PFSK-1 (cell line): ENCODE measurements at regions not wholly inside any gene's neighbourhood (a gene's known extent, or its start where the extent isn't known, plus 50 kb on each side); places are given as distances from the start of the nearest gene placed in this dataset.

Experiments
- FOXP2 ChIP-seq: optimal IDR thresholded peaks from 2 replicates; pipeline ENCODE3; 2011; ENCODE audit warnings: borderline replicate concordance, control low read depth, inconsistent platforms; ENCODE audit not compliant: insufficient read depth; ENCODE audit errors: extremely low read length, extremely low read depth
- POLR2AphosphoS5 ChIP-seq: IDR thresholded peaks from 2 replicates; pipeline ENCODE4 v1.6.1; 2012; ENCODE audit warnings: low read depth, mild to moderate bottlenecking, control low read depth, low read length, moderate library complexity
- SIN3A ChIP-seq: IDR thresholded peaks from 2 replicates; pipeline ENCODE4 v1.6.1; 2012; ENCODE audit warnings: mild to moderate bottlenecking, low read length, moderate library complexity, borderline replicate concordance; ENCODE audit not compliant: insufficient read depth
- TAF1 ChIP-seq: IDR thresholded peaks from 2 replicates; pipeline ENCODE4 v1.6.1; 2012; ENCODE audit warnings: low read length, control low read depth, borderline replicate concordance; ENCODE audit not compliant: insufficient read depth
- TF ChIP-seq, protein P1 (sequence below), 2 experiments: IDR thresholded peaks; 2 replicates each; pipeline versions ENCODE4 v1.6.1 to v1.8.0; 2011 to 2012; ENCODE audit warnings: low read depth in 2 of 2, low read length in 2 of 2, control low read depth in 1 of 2, inconsistent platforms in 1 of 2, mild to moderate bottlenecking in 1 of 2, moderate library complexity in 1 of 2; ENCODE audit not compliant: insufficient read depth in 1 of 2

DNA sequence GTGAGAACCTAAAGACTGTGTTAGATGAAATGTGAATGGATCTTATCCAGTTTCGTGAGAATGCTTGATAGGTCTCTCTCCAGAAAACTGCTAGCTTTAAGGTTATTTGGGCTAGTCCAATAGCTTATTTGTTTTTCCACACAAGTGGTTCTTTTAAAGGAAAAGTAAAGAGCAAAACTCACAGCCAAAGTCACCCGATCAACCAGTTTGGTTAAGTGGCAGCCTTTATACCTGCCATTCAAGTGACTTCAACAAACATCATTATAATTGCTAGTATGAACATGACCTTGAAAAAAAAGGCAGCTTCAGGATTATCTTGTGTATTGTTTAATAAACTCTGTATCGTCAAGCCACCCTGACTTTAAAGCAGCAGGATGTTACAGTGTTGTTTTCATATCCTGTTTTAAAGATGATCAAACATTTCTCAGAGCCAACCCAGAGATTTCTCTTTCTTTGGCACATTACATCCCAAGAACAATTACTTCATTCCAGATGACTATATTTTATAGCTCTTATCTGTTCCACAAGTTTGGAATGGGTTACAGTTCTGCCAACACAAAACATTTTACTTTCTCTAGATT lies 253.4 kb downstream of the EPHA7 start:
- no peak for TF ChIP-seq SIN3A
- TF ChIP-seq, protein P1, sequence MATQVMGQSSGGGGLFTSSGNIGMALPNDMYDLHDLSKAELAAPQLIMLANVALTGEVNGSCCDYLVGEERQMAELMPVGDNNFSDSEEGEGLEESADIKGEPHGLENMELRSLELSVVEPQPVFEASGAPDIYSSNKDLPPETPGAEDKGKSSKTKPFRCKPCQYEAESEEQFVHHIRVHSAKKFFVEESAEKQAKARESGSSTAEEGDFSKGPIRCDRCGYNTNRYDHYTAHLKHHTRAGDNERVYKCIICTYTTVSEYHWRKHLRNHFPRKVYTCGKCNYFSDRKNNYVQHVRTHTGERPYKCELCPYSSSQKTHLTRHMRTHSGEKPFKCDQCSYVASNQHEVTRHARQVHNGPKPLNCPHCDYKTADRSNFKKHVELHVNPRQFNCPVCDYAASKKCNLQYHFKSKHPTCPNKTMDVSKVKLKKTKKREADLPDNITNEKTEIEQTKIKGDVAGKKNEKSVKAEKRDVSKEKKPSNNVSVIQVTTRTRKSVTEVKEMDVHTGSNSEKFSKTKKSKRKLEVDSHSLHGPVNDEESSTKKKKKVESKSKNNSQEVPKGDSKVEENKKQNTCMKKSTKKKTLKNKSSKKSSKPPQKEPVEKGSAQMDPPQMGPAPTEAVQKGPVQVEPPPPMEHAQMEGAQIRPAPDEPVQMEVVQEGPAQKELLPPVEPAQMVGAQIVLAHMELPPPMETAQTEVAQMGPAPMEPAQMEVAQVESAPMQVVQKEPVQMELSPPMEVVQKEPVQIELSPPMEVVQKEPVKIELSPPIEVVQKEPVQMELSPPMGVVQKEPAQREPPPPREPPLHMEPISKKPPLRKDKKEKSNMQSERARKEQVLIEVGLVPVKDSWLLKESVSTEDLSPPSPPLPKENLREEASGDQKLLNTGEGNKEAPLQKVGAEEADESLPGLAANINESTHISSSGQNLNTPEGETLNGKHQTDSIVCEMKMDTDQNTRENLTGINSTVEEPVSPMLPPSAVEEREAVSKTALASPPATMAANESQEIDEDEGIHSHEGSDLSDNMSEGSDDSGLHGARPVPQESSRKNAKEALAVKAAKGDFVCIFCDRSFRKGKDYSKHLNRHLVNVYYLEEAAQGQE (IDR thresholded peaks at IDR 0.05; ENCODE audit: insufficient read depth in 1 of 2, low read depth in 2 of 2, low read length in 2 of 2), result no peak
- TF ChIP-seq POLR2AphosphoS5, result no peak
- no peak for TF ChIP-seq FOXP2
- TF ChIP-seq TAF1, result no peak

DNA sequence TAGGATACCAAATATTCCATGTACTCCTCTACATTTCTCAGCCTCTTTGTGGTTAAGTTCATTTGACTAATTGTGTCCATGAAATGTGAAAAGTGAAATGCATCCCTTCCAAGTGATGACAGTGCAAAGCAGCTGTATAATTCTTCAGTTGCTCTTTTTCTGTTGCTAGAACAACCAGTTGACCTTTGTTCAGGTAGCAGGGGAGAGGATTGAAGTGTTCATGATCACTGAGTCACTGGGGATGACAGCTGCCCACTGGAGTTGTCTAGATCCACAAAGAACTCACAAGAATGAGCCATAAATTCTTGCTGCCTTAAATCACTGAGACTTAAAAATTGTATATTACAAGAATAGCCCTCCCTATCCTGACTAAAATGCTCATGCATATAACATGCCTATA lies 254.6 kb downstream of the EPHA7 start:
- no peak for TF ChIP-seq SIN3A
- TF ChIP-seq TAF1, result no peak
- TF ChIP-seq FOXP2, result no peak
- TF ChIP-seq, protein P1 (IDR thresholded peaks at IDR 0.05; ENCODE audit: insufficient read depth in 1 of 2, low read depth in 2 of 2, low read length in 2 of 2), result no peak

DNA sequence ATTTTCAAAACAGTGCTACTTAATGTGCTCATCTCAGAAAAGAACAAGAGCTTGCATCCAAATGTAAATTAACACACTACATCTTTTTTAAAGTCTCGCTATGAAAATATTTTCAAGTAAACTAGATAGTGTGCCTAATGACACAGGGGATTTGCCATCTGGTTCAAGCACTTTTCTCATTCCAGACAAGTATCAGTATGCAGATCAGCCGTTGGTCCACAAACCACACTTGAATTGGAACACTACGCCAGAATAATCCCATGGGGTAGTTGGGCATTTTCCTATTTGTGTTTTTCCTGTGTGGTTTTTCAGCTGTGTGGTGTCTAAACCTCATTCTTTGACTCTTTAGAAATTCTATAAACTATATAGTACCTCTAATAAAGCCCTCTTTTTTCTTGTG lies 256.2 kb downstream of the EPHA7 start:
- TF ChIP-seq FOXP2 (no peak), TAF1 (no peak), POLR2AphosphoS5 (no peak), SIN3A (no peak)
- TF ChIP-seq, protein P1 (IDR thresholded peaks at IDR 0.05; ENCODE audit: insufficient read depth in 1 of 2, low read depth in 2 of 2, low read length in 2 of 2), result no peak

DNA sequence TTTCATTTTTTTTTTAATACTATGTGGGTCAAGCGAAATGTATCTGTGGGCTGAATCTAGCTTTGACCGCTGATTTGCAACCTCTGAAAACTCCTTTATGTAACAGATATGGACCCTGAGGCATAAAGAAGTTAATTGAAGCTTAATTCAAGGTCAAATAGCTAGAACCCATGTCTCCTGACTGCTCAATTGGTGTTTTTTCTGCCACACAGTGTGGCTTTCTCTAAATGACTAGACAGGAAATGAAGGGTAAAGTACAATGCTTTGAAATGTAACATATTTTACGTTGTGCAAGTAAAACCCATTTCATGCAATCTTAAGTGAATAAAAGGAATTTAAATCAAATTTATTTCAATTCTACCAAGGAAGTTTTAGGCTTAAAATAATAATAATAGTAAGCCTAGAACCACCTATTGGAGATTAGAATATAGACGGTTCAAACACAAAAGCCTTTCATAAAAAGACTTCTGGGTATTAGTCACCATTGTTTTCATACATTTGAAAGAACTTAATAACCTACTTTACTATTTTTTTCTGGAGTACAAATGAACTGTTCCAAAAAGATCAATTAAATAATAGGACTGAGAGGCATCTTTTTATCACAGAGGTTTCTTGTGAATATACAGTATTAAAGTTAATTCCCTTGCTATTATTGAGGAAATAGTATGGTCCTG lies 279.8 kb downstream of the EPHA7 start:
- TF ChIP-seq TAF1 (no peak), FOXP2 (no peak), POLR2AphosphoS5 (no peak), SIN3A (no peak)
- TF ChIP-seq, protein P1 (IDR thresholded peaks at IDR 0.05; ENCODE audit: insufficient read depth in 1 of 2, low read depth in 2 of 2, low read length in 2 of 2), result no peak
